PFSK-1 (cell line): ENCODE measurements at regions not wholly inside any gene's neighbourhood (a gene's known extent, or its start where the extent isn't known, plus 50 kb on each side); places are given as distances from the start of the nearest gene placed in this dataset.

Source experiments
- FOXP2 ChIP-seq: optimal IDR thresholded peaks from 2 replicates; pipeline ENCODE3; 2011; ENCODE audit warnings: borderline replicate concordance, control low read depth, inconsistent platforms; ENCODE audit not compliant: insufficient read depth; ENCODE audit errors: extremely low read length, extremely low read depth
- POLR2AphosphoS5 ChIP-seq: IDR thresholded peaks from 2 replicates; pipeline ENCODE4 v1.6.1; 2012; ENCODE audit warnings: low read depth, mild to moderate bottlenecking, control low read depth, low read length, moderate library complexity
- SIN3A ChIP-seq: IDR thresholded peaks from 2 replicates; pipeline ENCODE4 v1.6.1; 2012; ENCODE audit warnings: mild to moderate bottlenecking, low read length, moderate library complexity, borderline replicate concordance; ENCODE audit not compliant: insufficient read depth
- TAF1 ChIP-seq: IDR thresholded peaks from 2 replicates; pipeline ENCODE4 v1.6.1; 2012; ENCODE audit warnings: low read length, control low read depth, borderline replicate concordance; ENCODE audit not compliant: insufficient read depth
- TF ChIP-seq, protein P1 (sequence below), 2 experiments: IDR thresholded peaks; 2 replicates each; pipeline versions ENCODE4 v1.6.1 to v1.8.0; 2011 to 2012; ENCODE audit warnings: low read depth in 2 of 2, low read length in 2 of 2, control low read depth in 1 of 2, inconsistent platforms in 1 of 2, mild to moderate bottlenecking in 1 of 2, moderate library complexity in 1 of 2; ENCODE audit not compliant: insufficient read depth in 1 of 2

DNA sequence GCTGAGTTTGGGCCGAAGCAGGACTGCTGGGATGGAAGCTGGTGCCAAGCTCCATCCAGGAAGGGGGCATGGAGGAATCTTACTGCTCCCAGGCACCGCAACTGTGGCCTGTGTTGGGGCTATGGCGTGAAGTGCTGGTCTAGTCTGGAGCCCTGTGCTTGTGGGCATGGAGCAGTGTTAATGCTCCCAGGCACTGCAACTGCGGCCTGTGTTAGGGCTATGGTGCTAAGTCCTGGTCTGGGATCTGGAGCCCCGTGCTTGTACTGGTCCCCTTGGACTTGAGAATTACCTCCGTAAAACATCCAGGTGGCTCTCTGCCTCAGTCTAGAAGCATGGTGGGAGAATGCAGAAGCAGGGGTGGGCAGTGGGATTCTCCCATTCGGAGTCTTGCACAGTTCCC is 1379.4 kb upstream of the ACVR2A start:
- TF ChIP-seq FOXP2: no peak
- TF ChIP-seq POLR2AphosphoS5: no peak
- TF ChIP-seq, protein P1, sequence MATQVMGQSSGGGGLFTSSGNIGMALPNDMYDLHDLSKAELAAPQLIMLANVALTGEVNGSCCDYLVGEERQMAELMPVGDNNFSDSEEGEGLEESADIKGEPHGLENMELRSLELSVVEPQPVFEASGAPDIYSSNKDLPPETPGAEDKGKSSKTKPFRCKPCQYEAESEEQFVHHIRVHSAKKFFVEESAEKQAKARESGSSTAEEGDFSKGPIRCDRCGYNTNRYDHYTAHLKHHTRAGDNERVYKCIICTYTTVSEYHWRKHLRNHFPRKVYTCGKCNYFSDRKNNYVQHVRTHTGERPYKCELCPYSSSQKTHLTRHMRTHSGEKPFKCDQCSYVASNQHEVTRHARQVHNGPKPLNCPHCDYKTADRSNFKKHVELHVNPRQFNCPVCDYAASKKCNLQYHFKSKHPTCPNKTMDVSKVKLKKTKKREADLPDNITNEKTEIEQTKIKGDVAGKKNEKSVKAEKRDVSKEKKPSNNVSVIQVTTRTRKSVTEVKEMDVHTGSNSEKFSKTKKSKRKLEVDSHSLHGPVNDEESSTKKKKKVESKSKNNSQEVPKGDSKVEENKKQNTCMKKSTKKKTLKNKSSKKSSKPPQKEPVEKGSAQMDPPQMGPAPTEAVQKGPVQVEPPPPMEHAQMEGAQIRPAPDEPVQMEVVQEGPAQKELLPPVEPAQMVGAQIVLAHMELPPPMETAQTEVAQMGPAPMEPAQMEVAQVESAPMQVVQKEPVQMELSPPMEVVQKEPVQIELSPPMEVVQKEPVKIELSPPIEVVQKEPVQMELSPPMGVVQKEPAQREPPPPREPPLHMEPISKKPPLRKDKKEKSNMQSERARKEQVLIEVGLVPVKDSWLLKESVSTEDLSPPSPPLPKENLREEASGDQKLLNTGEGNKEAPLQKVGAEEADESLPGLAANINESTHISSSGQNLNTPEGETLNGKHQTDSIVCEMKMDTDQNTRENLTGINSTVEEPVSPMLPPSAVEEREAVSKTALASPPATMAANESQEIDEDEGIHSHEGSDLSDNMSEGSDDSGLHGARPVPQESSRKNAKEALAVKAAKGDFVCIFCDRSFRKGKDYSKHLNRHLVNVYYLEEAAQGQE (IDR thresholded peaks at IDR 0.05; ENCODE audit: insufficient read depth in 1 of 2, low read depth in 2 of 2, low read length in 2 of 2): no peak
- TF ChIP-seq SIN3A: no peak
- no peak for TF ChIP-seq TAF1

DNA sequence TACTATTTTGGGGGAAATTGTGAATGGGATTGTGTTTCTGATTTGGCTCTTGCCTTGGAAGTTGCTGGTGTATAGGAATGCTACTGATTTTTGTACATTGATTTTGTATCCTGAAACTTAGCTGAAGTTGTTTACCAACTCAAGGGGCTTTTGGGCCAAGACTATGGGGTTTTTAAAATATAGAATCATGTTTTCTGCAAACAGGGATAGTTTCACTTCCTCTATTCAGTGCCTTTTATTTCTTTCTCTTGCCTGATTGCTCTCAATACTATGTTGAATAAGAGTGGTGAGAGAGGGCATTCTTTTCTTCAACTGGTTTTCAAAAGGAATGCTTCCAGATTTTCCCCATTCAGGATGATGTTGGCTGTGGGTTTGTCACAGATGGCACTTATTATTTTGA is 1383.8 kb upstream of the ACVR2A start:
- no peak for TF ChIP-seq SIN3A
- no peak for TF ChIP-seq FOXP2
- no peak for TF ChIP-seq POLR2AphosphoS5
- no peak for TF ChIP-seq TAF1
- TF ChIP-seq, protein P1 (IDR thresholded peaks at IDR 0.05; ENCODE audit: insufficient read depth in 1 of 2, low read depth in 2 of 2, low read length in 2 of 2): no peak

DNA sequence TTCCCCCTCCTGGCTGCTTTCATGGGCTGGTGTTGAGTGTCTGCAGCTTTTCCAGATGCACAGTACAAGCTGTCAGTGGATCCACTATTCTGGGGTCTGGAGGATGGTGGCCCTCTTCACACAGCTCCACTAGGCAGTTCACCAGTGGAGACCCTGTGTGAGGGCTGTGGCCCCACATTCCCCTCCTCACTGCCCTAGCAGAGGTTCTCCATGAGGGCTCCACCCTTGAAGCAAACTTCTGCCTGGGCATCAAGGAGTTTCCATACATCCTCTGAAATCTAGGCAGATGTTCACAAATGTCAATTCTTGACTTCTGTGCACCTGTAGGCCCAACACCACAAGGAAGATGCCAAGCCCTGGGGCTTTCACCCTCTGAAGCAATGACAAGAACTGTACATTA is 1386.2 kb upstream of the ACVR2A start:
- TF ChIP-seq TAF1 (no peak), FOXP2 (no peak), SIN3A (no peak), POLR2AphosphoS5 (no peak)
- TF ChIP-seq, protein P1 (IDR thresholded peaks at IDR 0.05; ENCODE audit: insufficient read depth in 1 of 2, low read depth in 2 of 2, low read length in 2 of 2): no peak

DNA sequence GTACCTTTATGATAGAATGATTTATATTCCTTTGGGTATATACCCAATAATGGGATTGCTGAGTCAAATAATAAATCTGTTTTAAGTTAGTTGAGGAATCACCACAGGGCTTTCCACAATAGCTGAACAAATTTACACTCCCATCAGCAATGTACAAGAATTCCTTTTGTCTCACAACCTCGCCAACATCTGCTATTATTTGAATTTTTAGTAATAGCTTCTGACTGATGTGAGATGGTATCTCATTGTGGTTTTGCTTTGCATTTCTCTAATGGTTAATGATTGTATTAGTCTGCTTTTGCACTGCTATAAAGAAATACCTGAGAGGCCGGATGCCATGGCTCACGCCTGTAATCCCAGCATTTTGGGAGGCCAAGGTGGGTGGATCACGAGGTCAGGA is 1387.6 kb upstream of the ACVR2A start:
- no peak for TF ChIP-seq SIN3A
- TF ChIP-seq, protein P1 (IDR thresholded peaks at IDR 0.05; ENCODE audit: insufficient read depth in 1 of 2, low read depth in 2 of 2, low read length in 2 of 2): no peak
- no peak for TF ChIP-seq FOXP2
- TF ChIP-seq TAF1: no peak
- TF ChIP-seq POLR2AphosphoS5: no peak

DNA sequence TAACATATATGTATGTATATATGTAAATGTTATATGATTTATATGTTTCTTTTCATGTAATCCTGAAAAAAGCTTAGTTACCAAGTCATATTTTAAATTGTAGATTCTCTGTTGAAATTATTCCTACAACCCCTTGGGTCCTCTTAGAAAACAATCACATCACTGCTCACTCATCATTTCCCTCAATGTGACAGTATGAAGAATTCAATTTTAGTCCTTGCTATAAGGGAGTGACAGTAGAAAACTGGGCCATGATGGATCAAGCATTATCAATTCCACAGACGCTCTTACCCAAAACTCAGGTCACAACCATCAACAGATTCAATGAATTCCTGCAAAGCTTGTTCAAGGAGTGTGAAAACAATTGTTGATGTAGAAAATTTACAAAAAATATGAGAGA is 1389.5 kb upstream of the ACVR2A start:
- TF ChIP-seq, protein P1 (IDR thresholded peaks at IDR 0.05; ENCODE audit: insufficient read depth in 1 of 2, low read depth in 2 of 2, low read length in 2 of 2): no peak
- TF ChIP-seq POLR2AphosphoS5 (no peak), TAF1 (no peak), FOXP2 (no peak), SIN3A (no peak)
